Endodermal cell (in vitro differentiated cells): ENCODE measurements at regions not wholly inside any gene's neighbourhood (a gene's known extent, or its start where the extent isn't known, plus 50 kb on each side); places are given as distances from the start of the nearest gene placed in this dataset.

ENCODE experiments used
- DNase-seq: peaks from one replicate; pipeline ENCODE4 v3.0.0-alpha.2; 2017
- H3K27ac ChIP-seq: 2 replicates; pipeline ENCODE4 v1.5.1; 2013; ENCODE audit warnings: mild to moderate bottlenecking, low read depth, low read length, moderate library complexity
- H3K27me3 ChIP-seq: 2 replicates; pipeline ENCODE4 v1.6.1; 2013; ENCODE audit warnings: mild to moderate bottlenecking, low read length, moderate library complexity; ENCODE audit not compliant: insufficient read depth, control insufficient read depth, poor library complexity, severe bottlenecking
- H3K36me3 ChIP-seq: 2 replicates; pipeline ENCODE4 v1.7.0; 2013; ENCODE audit warnings: mild to moderate bottlenecking, low read length, moderate library complexity; ENCODE audit not compliant: control insufficient read depth, insufficient read depth
- H3K4me1 ChIP-seq: one replicate; pipeline ENCODE4 v1.7.0; 2013; ENCODE audit warnings: low read length; ENCODE audit not compliant: control insufficient read depth, insufficient read depth
- H3K4me3 ChIP-seq: 2 replicates; pipeline ENCODE4 v1.5.1; 2013; ENCODE audit warnings: mild to moderate bottlenecking, low read length, moderate library complexity
- H3K9ac ChIP-seq: 2 replicates; pipeline ENCODE4 v1.6.1; 2013; ENCODE audit warnings: mild to moderate bottlenecking, low read length, moderate library complexity; ENCODE audit not compliant: poor library complexity, severe bottlenecking; ENCODE audit errors: extremely low read depth
- H3K9me3 ChIP-seq: 2 replicates; pipeline ENCODE4 v1.6.1; 2013; ENCODE audit warnings: mild to moderate bottlenecking, low read length, moderate library complexity; ENCODE audit not compliant: control insufficient read depth
- H3K27ac Mint-ChIP-seq: 2 replicates; pipeline ENCODE4 v1.8.0; 2020; ENCODE audit warnings: mixed read lengths
- H3K27me3 Mint-ChIP-seq: 2 replicates; pipeline ENCODE4 v1.8.0; 2021; ENCODE audit warnings: mild to moderate bottlenecking, mixed read lengths; ENCODE audit not compliant: insufficient read depth
- H3K36me3 Mint-ChIP-seq: 2 replicates; pipeline ENCODE4 v1.8.0; 2020; ENCODE audit warnings: low read depth, mixed read lengths
- H3K4me1 Mint-ChIP-seq: 2 replicates; pipeline ENCODE4 v1.8.0; 2020; ENCODE audit warnings: mixed read lengths
- H3K4me3 Mint-ChIP-seq: 2 replicates; pipeline ENCODE4 v1.8.0; 2020; ENCODE audit warnings: mild to moderate bottlenecking, moderate library complexity, mixed read lengths
- H3K9me3 Mint-ChIP-seq: 2 replicates; pipeline ENCODE4 v1.8.0; 2020; ENCODE audit warnings: mild to moderate bottlenecking, mixed read lengths
- CTCF ChIP-seq: fragments of 200-600 bp; sonication (generic); conservative IDR thresholded peaks from 2 replicates; pipeline ENCODE4 v1.5.0; 2021; ENCODE audit warnings: antibody characterized with exemption, mild to moderate bottlenecking
- WGBS, 2 experiments: methylation state at CpG; one replicate each; pipeline versions ENCODE4 v1.1.5 to v1.1.7; 2013; ENCODE audit warnings: missing lambda C conversion rate in 2 of 2, mixed read lengths in 1 of 2; ENCODE audit not compliant: insufficient coverage in 1 of 2, insufficient read length in 1 of 2; 5-methylcytosine and 5-hydroxymethylcytosine counted together

GRCh38 chr4:123880631-123881030 is 484.0 kb downstream of the SPRY1 start:
- H3K27me3 ChIP-seq, result no peaks in the 10 kb centered on the region
- no peak for TF ChIP-seq CTCF
- no peak overlapping the region for H3K9ac ChIP-seq
- no peak for DNase-seq
- 83 to 100% methylated on average over 3 of the region's 3 CpGs for WGBS, 2 experiments
- H3K27ac ChIP-seq, result no peak overlapping the region
- Mint-ChIP-seq H3K9me3 (peaks cover 25% of the 10 kb centered on the region), H3K4me1 (peaks cover 7% of the 10 kb centered on the region), H3K27me3 (no peaks in the 10 kb centered on the region), H3K27ac (no peak overlapping the region), H3K36me3 (peaks cover 2% of the 10 kb centered on the region), H3K4me3 (no peak overlapping the region)
- H3K4me3 ChIP-seq, result no peak overlapping the region
- no peaks in the 10 kb centered on the region for H3K4me1 ChIP-seq
- peaks cover 18% of the 10 kb centered on the region for H3K9me3 ChIP-seq
- no peaks in the 10 kb centered on the region for H3K36me3 ChIP-seq

DNA sequence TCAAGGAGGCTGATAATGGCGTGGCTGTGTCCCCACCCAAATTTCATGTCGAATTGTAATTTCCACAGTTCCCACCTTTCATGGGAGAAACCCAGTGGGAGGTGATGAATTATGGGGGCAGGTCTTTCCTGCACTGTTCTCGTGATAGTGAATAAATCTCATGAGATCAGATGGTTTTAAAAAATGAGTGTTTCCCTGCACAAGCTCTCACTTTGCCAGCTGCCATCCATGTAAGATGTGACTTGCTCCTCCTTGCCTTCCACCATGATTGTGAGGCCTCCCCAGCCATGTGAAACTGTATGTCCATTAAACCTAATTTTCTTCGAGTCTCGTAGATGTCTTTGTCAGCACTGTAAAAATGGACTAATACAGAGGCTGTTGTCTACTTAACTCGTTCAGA is 488.3 kb downstream of the SPRY1 start:
- 95% methylated on average over 6 of the region's 6 CpGs for WGBS, 2 experiments
- no peaks in the 10 kb centered on the region for H3K4me1 ChIP-seq
- Mint-ChIP-seq H3K4me1 (no peaks in the 10 kb centered on the region), H3K27ac (no peak overlapping the region), H3K36me3 (peaks cover 2% of the 10 kb centered on the region), H3K9me3 (peaks cover 16% of the 10 kb centered on the region), H3K4me3 (no peak overlapping the region), H3K27me3 (no peaks in the 10 kb centered on the region)
- no peak for TF ChIP-seq CTCF
- peaks cover 18% of the 10 kb centered on the region for H3K9me3 ChIP-seq
- no peak overlapping the region for H3K4me3 ChIP-seq
- no peaks in the 10 kb centered on the region for H3K36me3 ChIP-seq
- H3K27me3 ChIP-seq, result no peaks in the 10 kb centered on the region
- no peak overlapping the region for H3K27ac ChIP-seq
- DNase-seq, result no peak
- H3K9ac ChIP-seq, result no peak overlapping the region

DNA sequence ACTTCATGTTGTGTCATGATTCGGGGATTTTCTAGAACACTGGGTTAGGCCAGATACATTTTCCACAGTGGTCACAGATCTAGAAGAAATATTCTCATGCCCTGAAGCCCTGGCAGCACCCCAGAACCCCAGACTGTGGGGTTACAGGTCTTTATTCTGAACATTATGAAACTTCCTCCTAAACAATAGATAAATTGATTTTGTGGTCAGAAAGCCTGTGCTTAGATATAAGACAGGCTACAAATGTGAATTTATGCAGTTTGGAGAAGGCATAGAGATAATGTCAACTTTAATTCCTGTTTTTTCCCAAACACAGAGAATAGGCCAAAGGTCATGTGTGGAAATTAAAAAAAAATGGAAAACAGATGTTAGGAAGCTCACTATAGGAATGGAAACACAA is 492.9 kb downstream of the SPRY1 start:
- no peak for DNase-seq
- no peak overlapping the region for H3K9ac ChIP-seq
- H3K9me3 ChIP-seq, result peaks cover 9% of the 10 kb centered on the region
- no peak overlapping the region for H3K4me3 ChIP-seq
- H3K27me3 ChIP-seq, result no peaks in the 10 kb centered on the region
- H3K36me3 ChIP-seq, result no peaks in the 10 kb centered on the region
- H3K36me3 Mint-ChIP-seq, result peaks cover 2% of the 10 kb centered on the region
- no peak overlapping the region for H3K4me3 Mint-ChIP-seq
- no peaks in the 10 kb centered on the region for H3K27me3 Mint-ChIP-seq
- no peak overlapping the region for H3K27ac Mint-ChIP-seq
- WGBS, 2 experiments, result 91% methylated on average over 1 of the region's 1 CpG; no CpG with 5 or more reads in 1 of the 2 experiments
- no peaks in the 10 kb centered on the region for H3K4me1 ChIP-seq
- H3K9me3 Mint-ChIP-seq, result peaks cover 10% of the 10 kb centered on the region
- H3K4me1 Mint-ChIP-seq, result no peaks in the 10 kb centered on the region
- H3K27ac ChIP-seq, result no peak overlapping the region
- no peak for TF ChIP-seq CTCF
